Liver (tissue), 7 donors: ENCODE measurements at regions not wholly inside any gene's neighbourhood (a gene's known extent, or its start where the extent isn't known, plus 50 kb on each side); places are given as distances from the start of the nearest gene placed in this dataset.

ENCODE experiments used
- DNase-seq: peaks from one replicate; pipeline ENCODE4 v3.0.0-alpha.2; 2017; ENCODE audit warnings: low spot score
- H3K27ac ChIP-seq, 2 donors: one replicate each; pipeline ENCODE4 v1.7.0; 2013; ENCODE audit warnings: inconsistent platforms in 2 of 2, low read length in 2 of 2, control low read depth in 1 of 2, low read depth in 1 of 2, mild to moderate bottlenecking in 1 of 2
- H3K27me3 ChIP-seq, 4 donors: one replicate each; pipeline versions ENCODE4 v1.6.1 to v1.7.0; 2013; ENCODE audit warnings: low read length in 3 of 4, inconsistent platforms in 1 of 4, mild to moderate bottlenecking in 1 of 4, moderate library complexity in 1 of 4; ENCODE audit not compliant: control insufficient read depth in 4 of 4, insufficient read depth in 4 of 4
- H3K36me3 ChIP-seq, 4 donors: one replicate each; pipeline versions ENCODE4 v1.6.1 to v1.7.0; 2013; ENCODE audit warnings: low read length in 3 of 4, mild to moderate bottlenecking in 3 of 4, low read depth in 1 of 4, moderate library complexity in 1 of 4; ENCODE audit not compliant: control insufficient read depth in 4 of 4, insufficient read depth in 3 of 4
- H3K4me1 ChIP-seq, 4 donors: one replicate each; pipeline versions ENCODE4 v1.6.1 to v1.7.0; 2013; ENCODE audit warnings: low read length in 3 of 4, mild to moderate bottlenecking in 3 of 4, moderate library complexity in 1 of 4; ENCODE audit not compliant: control insufficient read depth in 4 of 4, insufficient read depth in 4 of 4
- H3K4me3 ChIP-seq, 3 donors: one replicate each; pipeline versions ENCODE4 v1.6.1 to v1.7.0; 2013; ENCODE audit warnings: low read length in 3 of 3, control low read depth in 1 of 3, low read depth in 1 of 3, mild to moderate bottlenecking in 1 of 3
- H3K9ac ChIP-seq, 2 donors: one replicate each; pipeline ENCODE4 v1.7.0; 2013; ENCODE audit warnings: low read length in 2 of 2, mild to moderate bottlenecking in 2 of 2, moderate library complexity in 2 of 2, control low read depth in 1 of 2, low read depth in 1 of 2
- H3K9me3 ChIP-seq, 4 donors: one replicate each; pipeline versions ENCODE4 v1.6.1 to v1.7.0; 2013; ENCODE audit warnings: low read length in 3 of 4; ENCODE audit not compliant: control insufficient read depth in 4 of 4
- EGR1 ChIP-seq, 2 donors: IDR thresholded peaks; 2 replicates each; pipeline ENCODE4 v1.6.1; 2016 to 2018; ENCODE audit warnings: antibody characterized with exemption in 2 of 2, low read depth in 2 of 2
- FOXA1 ChIP-seq: IDR thresholded peaks from 2 replicates; pipeline ENCODE4 v1.6.1; 2016; ENCODE audit warnings: antibody characterized with exemption
- FOXA2 ChIP-seq: IDR thresholded peaks from 2 replicates; pipeline ENCODE4 v1.6.1; 2016; ENCODE audit warnings: antibody characterized with exemption
- GABPA ChIP-seq, 2 donors: IDR thresholded peaks in 1 of 2; conservative IDR thresholded peaks in 1 of 2; 2 replicates each; pipeline ENCODE4 v1.6.1; 2016; ENCODE audit warnings: antibody characterized with exemption in 2 of 2, mild to moderate bottlenecking in 1 of 2, moderate library complexity in 1 of 2
- HNF4A ChIP-seq, 2 donors: conservative IDR thresholded peaks; 2 replicates each; pipeline ENCODE4 v1.6.1; 2016; ENCODE audit warnings: antibody characterized with exemption in 2 of 2, mild to moderate bottlenecking in 2 of 2
- HNF4G ChIP-seq: IDR thresholded peaks from 2 replicates; pipeline ENCODE4 v1.6.1; 2016; ENCODE audit warnings: antibody characterized with exemption
- JUND ChIP-seq, 2 donors: IDR thresholded peaks; 2 replicates each; pipeline ENCODE4 v1.6.1; 2016; ENCODE audit warnings: antibody characterized with exemption in 2 of 2
- MAX ChIP-seq: IDR thresholded peaks from 2 replicates; pipeline ENCODE4 v1.6.1; 2016; ENCODE audit warnings: antibody characterized with exemption
- NR2F2 ChIP-seq: IDR thresholded peaks from 2 replicates; pipeline ENCODE4 v1.6.1; 2016; ENCODE audit warnings: antibody characterized with exemption
- RAD21 ChIP-seq, 2 donors: IDR thresholded peaks; 2 replicates each; pipeline ENCODE4 v1.6.1; 2016; ENCODE audit warnings: antibody characterized with exemption in 2 of 2, mild to moderate bottlenecking in 2 of 2
- RXRA ChIP-seq, 2 donors: IDR thresholded peaks; 2 replicates each; pipeline ENCODE4 v1.6.1; 2017 to 2018; ENCODE audit warnings: antibody characterized with exemption in 2 of 2, mild to moderate bottlenecking in 1 of 2
- SP1 ChIP-seq: IDR thresholded peaks from 2 replicates; pipeline ENCODE4 v1.6.1; 2018; ENCODE audit warnings: antibody characterized with exemption, mild to moderate bottlenecking
- TAF1 ChIP-seq: conservative IDR thresholded peaks from 2 replicates; pipeline ENCODE4 v1.6.1; 2016; ENCODE audit warnings: antibody characterized with exemption, mild to moderate bottlenecking
- YY1 ChIP-seq: IDR thresholded peaks from 2 replicates; pipeline ENCODE4 v1.6.1; 2016; ENCODE audit warnings: antibody characterized with exemption, mild to moderate bottlenecking
- WGBS: extraction: QIAGEN DNeasy Blood & Tissue Kit; methylation state at CpG from one replicate; pipeline ENCODE4 v1.1.7; 2013; 5-methylcytosine and 5-hydroxymethylcytosine counted together
- TF ChIP-seq, protein P1 (sequence below): IDR thresholded peaks from 2 replicates; pipeline ENCODE4 v1.6.1; 2016; ENCODE audit warnings: antibody characterized with exemption, mild to moderate bottlenecking
- TF ChIP-seq, protein P2 (sequence below): IDR thresholded peaks from 2 replicates; pipeline ENCODE4 v1.6.1; 2016; ENCODE audit warnings: antibody characterized with exemption
- donor health status: healthy.
- donor health status: healthy.
- donor health status: healthy.
- donor health status: healthy.

GRCh38 chr3:20857636-20858035 lies 671.6 kb upstream of the SGO1 start:
- Histone ChIP-seq H3K27me3 (no peaks in the 10 kb centered on the region), H3K9ac (no peak overlapping the region), H3K27ac (no peak overlapping the region), H3K36me3 (no peaks in the 10 kb centered on the region), H3K4me3 (no peak overlapping the region), H3K4me1 (peaks cover 0 to 7% (median 5%) of the 10 kb centered on the region in 4 donors), H3K9me3 (no peaks in the 10 kb centered on the region)
- WGBS, result 72% methylated on average over 2 of the region's 2 CpGs
- no peak for DNase-seq
- TF ChIP-seq NR2F2 (no peak), MAX (no peak), YY1 (no peak), GABPA (IDR thresholded peaks at IDR 0.05 in 1 of 2, conservative IDR thresholded peaks at IDR 0.05 in 1 of 2) (no peak), HNF4G (no peak), RAD21 (IDR thresholded peaks at IDR 0.05) (no peak), EGR1 (IDR thresholded peaks at IDR 0.05; ENCODE audit: low read depth in 2 of 2) (no peak), SP1 (no peak)

- no peaks in the 10 kb centered on the region for H3K36me3 ChIP-seq
- no peak overlapping the region for H3K27ac ChIP-seq
- H3K4me1 ChIP-seq, result no peaks in the 10 kb centered on the region
- no peak for TF ChIP-seq HNF4A (conservative IDR thresholded peaks at IDR 0.05)
- no peak for TF ChIP-seq YY1
- TF ChIP-seq EGR1 (IDR thresholded peaks at IDR 0.05; ENCODE audit: low read depth in 2 of 2), result no peak
- TF ChIP-seq SP1, result no peak
- TF ChIP-seq TAF1, result no peak
- DNase-seq, result no peak
- H3K9me3 ChIP-seq, result no peaks in the 10 kb centered on the region
- no peak overlapping the region for H3K9ac ChIP-seq
- WGBS, result 41% methylated on average over 1 of the region's 1 CpG
- no peak overlapping the region for H3K4me3 ChIP-seq
- H3K27me3 ChIP-seq, result no peaks in the 10 kb centered on the region
Observed at GRCh38 chr3:20853890-20854289, 667.9 kb upstream of the SGO1 start.

DNA sequence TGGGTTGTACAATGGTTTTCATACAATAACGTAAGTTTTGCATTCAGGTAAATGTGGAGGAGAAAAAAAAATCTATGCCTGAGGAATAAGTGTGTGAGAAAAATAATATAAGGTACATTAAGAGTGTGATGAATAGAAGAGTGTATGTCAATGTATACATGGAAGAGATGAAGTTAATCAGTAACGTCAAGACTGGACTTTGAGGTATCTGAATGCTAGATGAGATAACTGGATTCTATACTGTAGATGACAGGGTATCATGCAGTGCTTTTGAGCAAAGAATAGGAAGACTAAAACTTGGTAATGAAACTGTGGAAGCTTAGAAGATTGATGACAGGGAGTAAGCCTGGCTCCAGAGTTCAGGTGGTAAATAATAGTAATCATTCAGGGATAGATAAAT lies 666.7 kb upstream of the SGO1 start:
- Histone ChIP-seq H3K4me3 (no peak overlapping the region), H3K9me3 (no peaks in the 10 kb centered on the region), H3K27me3 (no peaks in the 10 kb centered on the region), H3K36me3 (no peaks in the 10 kb centered on the region), H3K27ac (no peak overlapping the region), H3K9ac (no peak overlapping the region), H3K4me1 (no peaks in the 10 kb centered on the region)
- WGBS, result 88% methylated on average over 2 of the region's 2 CpGs
- DNase-seq, result no peak
- TF ChIP-seq, protein P1, sequence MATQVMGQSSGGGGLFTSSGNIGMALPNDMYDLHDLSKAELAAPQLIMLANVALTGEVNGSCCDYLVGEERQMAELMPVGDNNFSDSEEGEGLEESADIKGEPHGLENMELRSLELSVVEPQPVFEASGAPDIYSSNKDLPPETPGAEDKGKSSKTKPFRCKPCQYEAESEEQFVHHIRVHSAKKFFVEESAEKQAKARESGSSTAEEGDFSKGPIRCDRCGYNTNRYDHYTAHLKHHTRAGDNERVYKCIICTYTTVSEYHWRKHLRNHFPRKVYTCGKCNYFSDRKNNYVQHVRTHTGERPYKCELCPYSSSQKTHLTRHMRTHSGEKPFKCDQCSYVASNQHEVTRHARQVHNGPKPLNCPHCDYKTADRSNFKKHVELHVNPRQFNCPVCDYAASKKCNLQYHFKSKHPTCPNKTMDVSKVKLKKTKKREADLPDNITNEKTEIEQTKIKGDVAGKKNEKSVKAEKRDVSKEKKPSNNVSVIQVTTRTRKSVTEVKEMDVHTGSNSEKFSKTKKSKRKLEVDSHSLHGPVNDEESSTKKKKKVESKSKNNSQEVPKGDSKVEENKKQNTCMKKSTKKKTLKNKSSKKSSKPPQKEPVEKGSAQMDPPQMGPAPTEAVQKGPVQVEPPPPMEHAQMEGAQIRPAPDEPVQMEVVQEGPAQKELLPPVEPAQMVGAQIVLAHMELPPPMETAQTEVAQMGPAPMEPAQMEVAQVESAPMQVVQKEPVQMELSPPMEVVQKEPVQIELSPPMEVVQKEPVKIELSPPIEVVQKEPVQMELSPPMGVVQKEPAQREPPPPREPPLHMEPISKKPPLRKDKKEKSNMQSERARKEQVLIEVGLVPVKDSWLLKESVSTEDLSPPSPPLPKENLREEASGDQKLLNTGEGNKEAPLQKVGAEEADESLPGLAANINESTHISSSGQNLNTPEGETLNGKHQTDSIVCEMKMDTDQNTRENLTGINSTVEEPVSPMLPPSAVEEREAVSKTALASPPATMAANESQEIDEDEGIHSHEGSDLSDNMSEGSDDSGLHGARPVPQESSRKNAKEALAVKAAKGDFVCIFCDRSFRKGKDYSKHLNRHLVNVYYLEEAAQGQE, result no peak
- TF ChIP-seq NR2F2 (no peak), YY1 (no peak), JUND (IDR thresholded peaks at IDR 0.05) (no peak), FOXA2 (no peak), EGR1 (IDR thresholded peaks at IDR 0.05; ENCODE audit: low read depth in 2 of 2) (no peak), FOXA1 (no peak), HNF4A (conservative IDR thresholded peaks at IDR 0.05) (no peak), RXRA (IDR thresholded peaks at IDR 0.05) (no peak), HNF4G (no peak), MAX (no peak), TAF1 (no peak), SP1 (no peak)
- TF ChIP-seq, protein P2, sequence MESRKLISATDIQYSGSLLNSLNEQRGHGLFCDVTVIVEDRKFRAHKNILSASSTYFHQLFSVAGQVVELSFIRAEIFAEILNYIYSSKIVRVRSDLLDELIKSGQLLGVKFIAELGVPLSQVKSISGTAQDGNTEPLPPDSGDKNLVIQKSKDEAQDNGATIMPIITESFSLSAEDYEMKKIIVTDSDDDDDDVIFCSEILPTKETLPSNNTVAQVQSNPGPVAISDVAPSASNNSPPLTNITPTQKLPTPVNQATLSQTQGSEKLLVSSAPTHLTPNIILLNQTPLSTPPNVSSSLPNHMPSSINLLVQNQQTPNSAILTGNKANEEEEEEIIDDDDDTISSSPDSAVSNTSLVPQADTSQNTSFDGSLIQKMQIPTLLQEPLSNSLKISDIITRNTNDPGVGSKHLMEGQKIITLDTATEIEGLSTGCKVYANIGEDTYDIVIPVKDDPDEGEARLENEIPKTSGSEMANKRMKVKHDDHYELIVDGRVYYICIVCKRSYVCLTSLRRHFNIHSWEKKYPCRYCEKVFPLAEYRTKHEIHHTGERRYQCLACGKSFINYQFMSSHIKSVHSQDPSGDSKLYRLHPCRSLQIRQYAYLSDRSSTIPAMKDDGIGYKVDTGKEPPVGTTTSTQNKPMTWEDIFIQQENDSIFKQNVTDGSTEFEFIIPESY, result no peak
